Left colon (tissue), 2 donors: ENCODE measurements at regions not wholly inside any gene's neighbourhood (a gene's known extent, or its start where the extent isn't known, plus 50 kb on each side); places are given as distances from the start of the nearest gene placed in this dataset.

Experiments
- ATAC-seq: fragments of 200-7000 bp; cut with Tn5 transposase; one replicate; pipeline ENCODE4 v1.9.1; 2020; ENCODE audit warnings: mild to moderate bottlenecking, moderate library complexity
- DNase-seq, 2 donors: peaks; one replicate each; pipeline ENCODE4 v3.0.0-alpha.2; 2020
- intact Hi-C, 2 donors: fragments of 100-400 bp; cut with DNase I in 1 of 2; cut with micrococcal nuclease in 1 of 2; formaldehyde crosslinking; loops; one replicate each; pipeline versions ENCODE4 v1.11.2 to v1.14.0; 2022; cut with DNase I, micrococcal nuclease
- donor health status: DM: no; HTN: no; CAD: no.
- donor health status: DM: yes; HTN: yes; CAD: no.

DNA sequence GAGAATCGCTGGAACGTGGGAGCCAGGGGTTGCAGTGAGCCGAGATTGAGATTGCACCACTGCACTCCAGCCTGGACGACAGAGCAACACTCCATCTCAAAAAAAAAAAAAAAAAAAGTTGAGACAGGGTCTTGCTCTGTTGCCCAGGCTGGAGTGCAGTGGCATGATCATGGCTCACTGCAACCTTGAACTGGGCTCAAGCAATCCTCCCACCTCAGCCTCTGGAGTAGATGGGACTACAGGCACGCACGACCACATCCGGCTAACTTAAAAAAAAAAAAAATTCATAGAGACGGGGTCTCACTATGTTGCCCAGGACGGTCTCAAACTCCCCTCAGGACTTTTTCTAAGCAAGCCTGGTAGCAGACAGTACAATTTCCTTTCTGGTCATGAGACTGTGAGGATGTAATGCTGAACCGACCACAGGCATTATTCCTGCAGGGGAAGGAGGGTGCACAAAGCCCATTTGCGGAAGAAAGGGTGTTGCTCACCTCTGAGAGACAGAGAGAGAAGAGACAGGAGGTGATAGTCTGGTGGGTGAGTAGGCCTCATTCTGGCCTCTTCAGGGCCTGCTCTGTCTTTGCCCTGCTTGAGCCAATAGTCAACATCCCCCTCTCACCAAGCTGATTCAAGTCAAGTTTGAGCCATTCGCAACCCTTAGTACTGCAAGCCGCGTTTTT is 205.3 kb downstream of the ZFP36L2 start:
- intact Hi-C loops = loop anchor here in 1 of 2 donors (10.0 kb wide), 1 partner anchor 204 kb away; the partner anchor contains the start of gene ZFP36L2
- ATAC-seq = no peak
- DNase-seq = no peak

DNA sequence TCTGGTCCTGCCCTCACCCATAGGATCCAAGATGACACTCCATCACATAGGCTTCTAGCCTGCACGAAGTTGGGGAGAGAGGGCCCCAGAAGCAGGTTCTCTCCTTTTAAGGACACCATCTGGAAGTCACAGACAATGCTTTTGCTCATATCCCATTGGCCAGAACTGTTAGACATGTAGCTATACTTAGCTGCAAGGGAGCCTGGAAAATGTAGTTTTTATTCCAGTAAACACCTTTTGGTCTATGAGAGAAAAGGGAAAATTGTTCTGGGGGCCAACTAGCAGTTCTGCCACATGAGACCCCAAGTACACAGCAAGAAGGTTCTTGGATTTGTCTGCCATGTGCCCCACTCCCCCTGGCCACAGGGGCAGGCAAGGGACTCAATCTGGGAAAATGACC is 206.1 kb downstream of the ZFP36L2 start:
- no peak for ATAC-seq
- intact Hi-C loops = loop anchor here in 1 of 2 donors (10.0 kb wide), 1 partner anchor 205 kb away; the partner anchor contains the start of gene ZFP36L2
- no peak for DNase-seq

DNA sequence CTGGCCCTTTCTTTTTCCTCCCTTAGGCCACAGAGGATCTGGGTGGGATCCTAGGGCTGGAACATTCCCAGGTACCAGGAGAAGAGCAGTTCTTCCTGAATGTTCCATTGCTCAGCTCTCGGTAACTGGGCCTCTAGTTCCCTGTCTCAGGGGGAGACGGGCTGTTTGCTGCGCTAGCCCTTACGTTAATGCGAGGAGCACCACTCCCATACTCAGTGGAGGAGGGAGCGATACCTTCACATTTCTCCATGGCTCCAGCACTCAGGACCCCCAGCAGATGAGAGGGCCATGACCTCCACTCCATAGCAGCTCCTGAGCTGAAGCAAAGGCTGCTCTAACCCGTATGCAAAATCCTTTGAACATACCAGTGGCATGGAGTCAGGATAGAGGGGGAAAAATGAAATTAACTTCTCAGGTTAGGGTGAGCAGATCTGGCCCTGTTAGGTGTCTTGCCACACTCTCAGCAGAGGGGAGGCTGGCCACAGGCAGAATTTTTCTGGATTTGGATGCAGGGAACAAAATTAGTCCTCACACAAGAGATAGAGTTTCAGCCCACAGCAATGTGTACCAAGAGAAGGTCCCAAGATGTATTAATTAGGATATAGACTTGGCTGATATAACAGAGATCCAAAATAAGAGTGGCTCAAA is 206.7 kb downstream of the ZFP36L2 start:
- ATAC-seq (no peak), DNase-seq (peak in 1 of 2 donors; percentile 1)
- intact Hi-C loops = loop anchor here in 1 of 2 donors (10.0 kb wide), 1 partner anchor 205 kb away; the partner anchor contains the start of gene ZFP36L2

DNA sequence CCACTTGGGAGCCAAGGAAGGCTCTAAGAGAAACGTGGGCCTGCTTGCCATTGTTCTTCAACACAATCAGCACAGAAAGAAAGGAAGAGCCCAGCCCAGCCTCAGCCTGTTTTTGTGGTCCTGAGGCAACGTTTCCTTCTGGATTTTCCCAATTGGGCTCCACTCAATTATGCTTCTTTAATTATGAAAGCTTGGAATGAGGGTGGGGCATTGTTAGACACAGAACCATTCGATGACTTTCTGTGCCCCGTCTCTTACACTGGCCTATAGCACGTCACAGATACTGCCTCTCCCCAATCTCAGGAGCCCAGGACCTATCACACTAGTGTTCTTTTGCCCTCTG is 207.4 kb downstream of the ZFP36L2 start:
- intact Hi-C loops = no loop called here

DNA sequence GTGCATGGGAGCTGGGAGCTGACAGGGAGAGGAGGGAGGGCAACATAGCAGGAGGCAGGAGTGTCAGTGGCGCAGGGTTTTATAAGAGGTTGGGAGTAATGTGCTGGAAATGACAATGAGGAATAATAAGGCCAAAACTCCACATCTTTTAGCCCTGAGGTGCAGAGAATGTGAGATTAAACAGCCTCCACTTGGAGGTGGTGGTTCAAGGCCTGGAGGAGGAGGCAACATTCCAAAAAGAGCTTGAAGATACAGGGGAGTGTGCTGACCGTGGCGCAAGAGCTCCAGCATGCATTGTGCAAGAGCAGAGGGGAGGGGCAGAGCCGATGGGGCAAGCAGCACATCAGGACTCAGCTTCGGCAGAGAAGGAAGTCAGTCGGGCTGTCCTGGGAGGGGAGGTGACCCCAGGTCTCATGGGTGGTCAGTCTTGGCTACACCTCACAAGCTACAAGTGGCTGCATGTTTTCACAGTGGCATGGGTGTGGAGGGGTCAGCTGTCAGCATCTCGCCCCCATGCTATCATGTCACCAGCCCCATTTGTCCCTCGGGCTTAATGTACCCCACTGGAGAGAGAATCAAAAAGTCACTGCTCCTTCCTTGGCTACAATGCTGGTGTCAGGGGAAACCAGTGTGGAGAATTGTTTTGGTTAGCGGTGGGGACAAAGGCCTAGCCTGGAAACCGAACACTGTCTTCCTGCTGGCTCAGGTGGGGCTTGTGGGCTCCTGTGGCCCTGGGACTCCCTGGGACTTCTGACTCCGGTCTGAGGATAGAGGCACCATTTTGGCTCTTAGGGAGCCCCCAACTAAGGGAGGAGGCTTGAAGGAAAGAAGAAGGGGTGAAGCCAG is 208.0 kb downstream of the ZFP36L2 start:
- intact Hi-C loops = no loop called here
- no peak for ATAC-seq
- peak; percentile 62 to 83 for DNase-seq

More for the DNA sequence above, 207.4 kb downstream of the ZFP36L2 start:
- ATAC-seq (no peak), DNase-seq (no peak)

DNA sequence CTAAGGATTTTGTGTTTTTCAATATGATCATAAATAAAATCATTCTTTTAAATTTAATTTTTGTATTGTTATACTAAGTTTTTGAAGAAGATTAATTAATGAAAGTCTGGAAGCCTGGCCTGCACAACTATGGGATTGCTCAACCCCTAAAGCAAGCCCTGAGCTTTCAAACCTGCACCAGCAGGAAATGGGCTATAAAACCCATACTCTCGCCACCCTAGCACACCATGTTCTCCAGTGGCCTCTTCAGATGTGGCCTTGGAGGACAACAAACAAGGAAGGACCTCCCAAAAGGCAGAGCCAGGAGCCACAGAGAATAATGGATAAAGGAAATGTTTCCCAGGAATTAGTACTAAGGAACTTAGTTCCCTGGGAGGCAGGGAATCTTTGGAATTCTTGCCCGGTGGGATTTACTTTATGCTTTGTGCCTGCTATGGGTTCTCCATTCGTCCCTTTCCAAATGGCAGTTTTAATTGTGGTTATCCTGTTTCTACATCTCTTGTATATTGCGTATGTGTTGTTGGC is 212.5 kb downstream of the ZFP36L2 start:
- peak; percentile 3 to 63 for DNase-seq
- peak; percentile 73 for ATAC-seq
- intact Hi-C loops = no loop called here

DNA sequence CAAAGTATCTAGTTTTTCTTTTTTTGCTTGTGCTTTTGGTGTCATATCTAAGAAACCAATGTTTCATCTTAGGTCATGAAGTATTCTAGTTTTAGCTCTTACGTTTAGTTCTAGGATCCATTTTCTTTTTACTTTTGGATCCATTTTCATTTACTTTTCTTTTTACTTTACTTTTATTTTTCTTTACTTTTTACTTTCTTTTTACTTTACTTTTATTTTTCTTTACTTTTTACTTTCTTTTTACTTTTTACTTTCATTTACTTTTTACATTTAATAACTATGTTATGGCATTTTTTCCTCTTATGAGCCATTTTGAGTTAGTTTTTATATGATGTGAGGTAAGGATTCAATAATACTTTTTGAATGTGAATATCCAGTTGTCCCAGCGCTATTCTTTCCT is 213.4 kb downstream of the ZFP36L2 start:
- ATAC-seq (no peak), DNase-seq (no peak)
- intact Hi-C loops = no loop called here

DNA sequence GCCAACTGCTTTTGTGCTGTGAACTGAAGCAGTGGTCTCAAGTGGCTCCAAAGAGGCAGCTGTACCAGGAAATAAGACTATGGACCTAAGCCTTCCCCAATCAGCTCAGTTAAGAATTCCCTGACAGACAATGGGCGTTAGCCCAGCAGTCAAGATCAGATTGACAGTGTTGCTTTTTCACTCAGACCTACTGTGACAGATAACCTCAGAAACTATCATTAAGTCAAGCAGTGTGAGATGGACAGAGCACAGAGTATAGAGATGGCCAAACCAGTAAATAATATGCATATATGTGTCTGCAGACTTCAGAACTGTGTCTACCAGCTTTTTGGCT is 215.3 kb downstream of the ZFP36L2 start:
- intact Hi-C loops = no loop called here
- ATAC-seq = peak; percentile 46

DNA sequence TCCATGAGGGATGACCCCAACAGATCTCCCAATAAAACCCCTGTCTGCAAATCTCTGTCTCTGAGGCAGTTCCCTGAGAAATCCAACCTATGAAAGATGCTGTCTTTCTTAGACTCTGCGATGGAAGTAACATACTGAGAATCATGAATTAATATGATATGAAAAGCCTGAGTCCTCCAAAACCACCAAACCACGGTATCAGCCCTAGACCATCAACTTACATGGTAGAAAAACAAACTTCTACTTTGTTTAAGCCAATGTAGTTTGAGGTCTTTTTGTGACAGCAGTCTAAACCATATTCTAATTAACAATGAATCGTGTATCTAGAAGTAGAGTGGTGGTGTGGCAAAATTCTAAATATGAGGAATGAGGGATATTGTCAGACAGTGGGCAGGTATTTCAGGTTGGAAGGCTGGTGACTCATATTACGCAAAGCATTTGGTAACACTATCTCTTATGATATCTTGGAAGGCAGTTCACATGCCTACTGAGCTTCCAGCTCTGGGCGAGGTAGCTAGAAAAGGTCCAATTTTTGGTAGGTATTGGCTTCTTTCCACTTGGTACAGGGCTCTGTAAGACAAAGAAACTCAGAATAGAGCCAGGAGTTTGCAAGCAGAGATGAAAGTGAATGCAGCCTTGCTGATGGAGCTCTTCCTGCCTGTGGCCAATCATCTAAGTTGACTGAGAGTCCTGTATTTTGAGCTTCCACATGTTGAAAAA is 215.8 kb downstream of the ZFP36L2 start:
- peak; percentile 2 for ATAC-seq
- intact Hi-C loops = no loop called here
- DNase-seq = peak; percentile 4 to 16

More for the DNA sequence above, 215.3 kb downstream of the ZFP36L2 start:
- DNase-seq = no peak

DNA sequence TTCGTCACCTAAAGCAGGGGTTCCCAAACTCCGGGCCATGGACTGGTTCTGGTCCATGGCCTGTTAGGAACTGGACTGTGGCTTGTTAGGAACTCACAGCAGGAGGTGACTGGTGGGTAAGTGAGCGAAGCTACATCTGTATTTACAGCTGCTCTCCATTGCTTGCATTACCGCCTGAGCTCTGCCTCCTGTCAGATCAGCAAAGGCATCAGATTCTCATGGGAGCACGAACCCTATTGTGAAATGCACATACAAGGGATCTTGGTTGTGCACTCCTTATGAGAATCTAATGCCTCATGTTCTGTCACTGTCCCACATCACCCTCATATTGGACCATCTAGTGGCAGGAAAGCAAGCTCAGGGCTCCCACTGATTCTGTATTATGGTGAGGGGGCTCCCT is 217.0 kb downstream of the ZFP36L2 start:
- DNase-seq = peak in 1 of 2 donors; percentile 10
- ATAC-seq = no peak
- intact Hi-C loops = no loop called here

DNA sequence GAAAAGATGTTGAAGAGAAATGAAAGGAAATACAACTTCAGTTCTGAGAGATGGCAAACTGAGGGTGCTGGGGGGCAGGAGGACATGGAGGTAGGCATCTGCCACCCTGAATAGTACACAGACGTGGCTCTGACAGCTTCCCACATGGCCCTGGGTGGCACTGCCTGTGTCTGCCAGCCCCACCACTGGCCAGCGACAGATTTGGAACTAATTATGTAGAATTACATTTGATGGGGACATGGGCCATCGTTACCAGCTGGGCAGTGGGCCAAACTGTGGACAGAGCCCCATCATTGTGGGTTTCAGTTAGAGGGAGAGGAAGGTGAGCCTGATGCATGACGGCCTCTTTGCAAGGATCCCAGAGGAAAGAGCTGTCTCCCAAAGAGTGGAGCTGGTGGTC is 216.0 kb upstream of the HAAO start:
- intact Hi-C loops = no loop called here
- DNase-seq (peak; percentile 7 to 18), ATAC-seq (no peak)

DNA sequence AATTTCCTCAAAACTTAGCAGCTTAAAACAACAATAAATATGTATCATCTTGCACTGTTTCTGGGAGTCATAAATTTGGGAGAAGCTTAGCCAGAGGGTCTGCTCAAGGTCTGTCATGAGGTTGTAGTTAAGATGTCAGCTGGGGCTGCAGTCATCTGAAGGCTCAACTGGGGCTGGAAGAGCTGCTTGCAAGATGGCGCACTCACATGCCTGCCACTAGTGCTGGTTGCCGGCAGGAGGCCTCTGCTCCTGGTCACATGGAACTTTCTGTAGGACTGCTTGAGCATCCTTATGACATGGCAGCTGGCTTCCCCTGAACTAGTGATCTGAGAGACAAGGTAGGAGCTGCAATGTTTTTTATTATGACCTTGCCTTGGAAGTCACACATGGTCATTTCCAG is 215.5 kb upstream of the HAAO start:
- intact Hi-C loops = no loop called here
- DNase-seq (peak in 1 of 2 donors; percentile 16), ATAC-seq (no peak)

DNA sequence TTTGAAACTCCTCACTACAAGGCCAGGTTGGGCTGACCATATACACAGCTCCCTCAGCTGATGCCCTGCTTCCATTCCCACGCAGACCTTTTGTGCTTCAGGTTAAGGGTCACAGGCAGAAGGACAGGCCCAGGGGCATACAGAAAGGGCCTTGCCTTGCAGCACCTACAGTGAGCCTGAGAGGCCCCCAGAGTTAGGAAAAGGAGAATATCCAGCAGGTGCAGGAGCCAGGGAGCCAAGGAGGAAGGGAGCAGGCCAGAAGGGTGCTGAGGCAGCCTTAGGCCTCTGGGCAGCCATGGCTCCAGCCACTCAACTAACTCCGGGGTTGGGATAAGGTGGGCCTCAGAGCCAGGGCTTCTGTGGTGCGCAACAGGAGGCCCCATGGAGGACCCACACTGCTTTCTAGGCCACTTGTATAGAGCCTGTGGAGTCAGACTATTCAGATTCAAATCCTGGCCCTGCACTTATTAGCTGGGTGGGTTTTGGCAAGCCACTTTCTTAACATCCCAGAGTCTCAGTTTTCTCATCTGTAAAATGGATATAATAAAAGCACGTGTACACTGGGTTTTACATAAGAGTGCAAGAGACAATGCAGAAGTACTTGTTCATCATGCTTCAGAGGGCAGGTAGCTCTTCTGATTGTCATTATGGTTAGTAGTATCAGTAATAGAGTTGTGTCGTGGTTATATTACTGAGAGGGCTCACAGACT is 214.6 kb upstream of the HAAO start:
- DNase-seq (peak in 1 of 2 donors; percentile 7), ATAC-seq (no peak)

DNA sequence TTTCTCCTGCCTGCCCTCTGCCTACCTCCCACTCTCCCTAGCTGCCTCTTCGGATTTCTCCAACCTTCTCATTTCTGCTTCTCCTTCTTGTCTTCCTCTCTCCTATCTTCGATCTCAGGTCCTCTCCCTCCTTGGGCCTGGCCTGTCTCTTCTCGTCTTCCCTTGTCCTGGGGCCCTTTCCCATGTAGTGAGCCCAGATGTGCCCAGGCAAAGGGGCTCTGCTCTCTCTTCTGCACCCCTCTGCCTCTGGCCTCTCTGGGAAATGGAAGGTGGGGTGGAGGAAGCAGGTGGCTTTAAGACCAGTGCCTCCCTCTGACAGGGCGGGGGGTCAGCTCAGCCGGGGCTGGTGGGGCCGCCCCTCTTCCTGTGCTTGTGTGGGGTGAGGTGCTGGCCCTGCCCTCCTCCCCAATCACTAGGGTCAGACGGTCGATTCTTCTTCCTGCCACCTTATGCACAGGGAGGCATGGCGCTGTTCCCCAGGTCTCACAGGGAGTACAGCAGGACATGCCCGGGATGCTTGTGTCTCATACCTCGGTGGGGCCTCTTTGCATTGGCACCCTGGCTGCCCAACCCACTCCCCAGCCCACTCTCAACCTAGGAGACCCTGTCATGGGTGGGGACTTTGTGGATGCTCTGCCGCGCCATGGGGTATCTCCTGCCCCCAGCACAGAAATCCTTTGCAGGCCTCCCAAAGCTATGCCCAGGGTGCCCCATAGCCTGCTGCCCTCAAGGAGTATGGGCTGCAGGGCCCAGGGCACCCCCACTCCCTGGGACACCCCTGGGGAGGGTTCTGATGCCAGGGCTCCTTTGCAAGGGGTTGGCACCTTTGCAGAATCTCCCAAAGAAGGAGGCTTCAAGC is 213.8 kb upstream of the HAAO start:
- ATAC-seq (peak; percentile 34), DNase-seq (peak; percentile 45 to 60)
- intact Hi-C loops = no loop called here

More for the DNA sequence above, 214.6 kb upstream of the HAAO start:
- intact Hi-C loops = no loop called here

DNA sequence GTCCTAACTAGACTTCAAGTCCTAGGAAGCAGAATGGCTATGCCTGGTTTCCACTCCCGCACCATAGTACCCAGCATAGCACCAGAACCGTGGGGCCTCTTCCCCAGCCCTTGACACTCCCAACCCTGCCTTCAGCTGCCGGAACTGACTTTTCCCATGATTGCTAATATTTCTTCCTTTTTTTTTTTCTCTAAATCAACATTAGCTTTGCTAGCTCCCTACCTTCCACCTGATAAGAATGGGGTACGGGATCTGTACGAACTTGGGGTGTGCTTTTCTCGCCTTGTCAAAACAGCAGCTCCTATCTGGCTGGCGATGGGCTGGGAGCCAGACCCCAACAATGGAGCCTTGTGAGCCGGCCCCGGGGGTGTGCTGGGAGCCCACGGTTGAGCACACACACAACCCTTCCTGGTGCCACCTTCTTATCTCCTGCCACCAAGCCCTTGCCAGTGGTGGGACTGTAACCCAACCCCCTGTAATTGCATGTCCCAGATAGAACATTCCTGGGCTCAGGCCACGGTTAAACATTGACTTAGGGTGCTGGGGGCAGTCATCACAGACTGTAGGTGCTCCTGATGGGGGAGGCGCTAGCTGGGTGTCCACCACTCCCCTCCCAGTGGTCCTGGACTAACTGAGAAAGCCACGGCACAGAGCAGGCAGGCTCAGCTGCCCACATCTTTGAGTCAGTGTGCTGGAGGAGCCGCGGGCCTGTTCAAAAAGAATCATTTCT is 213.0 kb upstream of the HAAO start:
- ATAC-seq = peak; percentile 86
- intact Hi-C loops = no loop called here
- DNase-seq = peak; percentile 80 to 93

DNA sequence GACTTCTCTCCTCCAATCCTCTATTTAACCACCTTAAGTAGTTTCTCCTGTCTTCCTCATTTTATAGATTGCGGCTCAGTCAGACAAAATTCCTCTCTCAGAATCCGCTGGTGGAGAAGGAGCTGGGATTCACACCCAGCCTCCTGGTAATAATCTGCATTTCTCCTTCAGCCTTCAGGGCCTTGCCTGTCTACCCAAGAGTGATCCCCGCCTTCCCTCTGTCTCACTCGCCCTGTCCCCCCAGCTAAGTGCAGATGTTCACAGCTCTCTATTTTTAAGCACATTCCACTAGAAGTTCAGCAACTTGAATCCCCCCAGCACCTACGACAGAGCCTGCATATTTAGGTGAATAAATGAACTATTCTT is 212.5 kb upstream of the HAAO start:
- peak in 1 of 2 donors; percentile 14 for DNase-seq
- intact Hi-C loops = no loop called here
- ATAC-seq = peak; percentile 1
